Keratinocyte (primary cell): ENCODE measurements at regions not wholly inside any gene's neighbourhood (a gene's known extent, or its start where the extent isn't known, plus 50 kb on each side); places are given as distances from the start of the nearest gene placed in this dataset.

Experiments used
- DNase-seq: peaks from one replicate; pipeline ENCODE4 v3.0.0-alpha.2; 2011; ENCODE audit warnings: low read depth, missing footprints, low spot score
- FAIRE-seq: peaks from 2 replicates; lab custom pipeline; 2011; peaks lifted over from hg19 to GRCh38; lab: Jason Lieb, UNC
- H2AFZ ChIP-seq: 2 replicates; pipeline ENCODE4 v1.6.0; 2012; ENCODE audit warnings: low read length, control low read depth, inconsistent platforms; ENCODE audit not compliant: control insufficient read depth
- H3K27ac ChIP-seq: 2 replicates; pipeline ENCODE4 v1.5.1; 2011; ENCODE audit warnings: low read length; ENCODE audit not compliant: control insufficient read depth, insufficient read depth
- H3K27me3 ChIP-seq: 3 replicates; pipeline ENCODE4 v1.6.0; 2011; ENCODE audit warnings: low read length; ENCODE audit not compliant: control insufficient read depth, insufficient read depth; ENCODE audit errors: extremely low read depth
- H3K36me3 ChIP-seq, 2 experiments: 2 replicates in 1 of 2; 3 replicates in 1 of 2; pipeline ENCODE4 v1.5.1; 2011; ENCODE audit warnings: low read length in 2 of 2, mild to moderate bottlenecking in 1 of 2; ENCODE audit not compliant: control insufficient read depth in 2 of 2, insufficient read depth in 2 of 2; ENCODE audit errors: extremely low read depth in 1 of 2
- H3K4me1 ChIP-seq: 3 replicates; pipeline ENCODE4 v1.5.1; 2011; ENCODE audit warnings: low read length; ENCODE audit not compliant: control insufficient read depth, insufficient read depth; ENCODE audit errors: extremely low read depth
- H3K4me2 ChIP-seq: 3 replicates; pipeline ENCODE4 v1.6.0; 2011; ENCODE audit warnings: low read depth, low read length; ENCODE audit not compliant: control insufficient read depth, insufficient read depth; ENCODE audit errors: extremely low read depth
- H3K4me3 ChIP-seq, 3 experiments: fragments of 200-600 bp in 1 of 3; sonication (generic) in 1 of 3; 2 replicates in 2 of 3; 3 replicates in 1 of 3; pipeline ENCODE4 v1.5.1; 2011 to 2016; ENCODE audit warnings: low read length in 3 of 3, mild to moderate bottlenecking in 3 of 3, control low read depth in 2 of 3, inconsistent platforms in 1 of 3, low read depth in 1 of 3, mixed read lengths in 1 of 3, mixed run types in 1 of 3, moderate library complexity in 1 of 3; ENCODE audit not compliant: control insufficient read depth in 2 of 3, insufficient read depth in 2 of 3; ENCODE audit errors: extremely low read depth in 1 of 3
- H3K79me2 ChIP-seq: 2 replicates; pipeline ENCODE4 v1.6.0; 2012; ENCODE audit warnings: low read length; ENCODE audit not compliant: control insufficient read depth, insufficient read depth
- H3K9ac ChIP-seq: 3 replicates; pipeline ENCODE4 v1.6.0; 2011; ENCODE audit warnings: low read length; ENCODE audit not compliant: control insufficient read depth, insufficient read depth; ENCODE audit errors: extremely low read depth
- H3K9me1 ChIP-seq: 3 replicates; pipeline ENCODE4 v1.6.0; 2011; ENCODE audit warnings: low read length; ENCODE audit not compliant: control insufficient read depth, insufficient read depth; ENCODE audit errors: extremely low read depth
- H3K9me3 ChIP-seq: 2 replicates; pipeline ENCODE4 v1.5.1; 2012; ENCODE audit warnings: low read depth, low read length; ENCODE audit not compliant: control insufficient read depth
- H4K20me1 ChIP-seq: 3 replicates; pipeline ENCODE4 v1.6.0; 2011; ENCODE audit warnings: low read length; ENCODE audit not compliant: control insufficient read depth, insufficient read depth; ENCODE audit errors: extremely low read depth
- EZH2 ChIP-seq: IDR thresholded peaks from one replicate; pipeline ENCODE4 v1.6.1; 2012; ENCODE audit warnings: inconsistent platforms, mild to moderate bottlenecking, low read length, moderate library complexity
- dilution Hi-C: fragments of 300-500 bp; cut with MboI; formaldehyde crosslinking; loops from one replicate; pipeline ENCODE4 v1.7.0; 2020; ENCODE audit warnings: low sequenced_read_pairs; ENCODE audit not compliant: extremely low pct_ligation_motif_present
- TF ChIP-seq, protein P1 (sequence below), 3 experiments: IDR thresholded peaks in 1 of 3; conservative IDR thresholded peaks in 1 of 3; optimal IDR thresholded peaks in 1 of 3; 2 replicates in 2 of 3; 3 replicates in 1 of 3; pipeline versions ENCODE3 to v1.5.1; 2011; ENCODE audit warnings: low read length in 3 of 3, mild to moderate bottlenecking in 3 of 3, moderate library complexity in 2 of 3, control low read depth in 1 of 3, inconsistent platforms in 1 of 3; ENCODE audit not compliant: insufficient read depth in 2 of 3; ENCODE audit errors: extremely low read depth in 1 of 3

DNA sequence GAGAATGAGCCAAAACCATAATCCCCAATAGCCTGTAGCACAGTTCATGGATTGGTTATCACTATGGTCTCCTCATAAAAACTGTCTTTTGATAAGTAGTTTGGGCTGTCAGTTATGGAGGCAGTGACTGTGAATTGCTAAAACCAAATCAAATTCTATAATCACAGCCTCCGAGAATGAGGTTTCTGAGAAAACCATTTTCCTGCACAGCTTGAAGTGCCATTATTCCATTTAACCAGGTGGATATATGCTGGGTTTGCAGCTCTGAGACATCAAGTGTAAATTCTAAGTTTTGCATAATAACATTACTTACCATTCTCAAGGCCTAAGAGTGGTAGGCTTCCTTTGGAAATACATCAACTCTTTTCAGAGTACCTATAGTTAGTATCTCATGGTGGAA lies 485.4 kb downstream of the FRK start:
- Histone ChIP-seq H3K9ac (no peak overlapping the region), H3K4me3 (no peak overlapping the region), H3K9me3 (no peaks in the 10 kb centered on the region), H3K27ac (no peak overlapping the region), H3K9me1 (no peaks in the 10 kb centered on the region), H2AFZ (no peak overlapping the region), H3K27me3 (no peaks in the 10 kb centered on the region), H4K20me1 (no peaks in the 10 kb centered on the region), H3K36me3 (no peaks in the 10 kb centered on the region), H3K4me1 (no peaks in the 10 kb centered on the region), H3K79me2 (no peaks in the 10 kb centered on the region), H3K4me2 (no peak overlapping the region)
- dilution Hi-C loops: no loop called here
- no peak for TF ChIP-seq EZH2
- TF ChIP-seq, protein P1, sequence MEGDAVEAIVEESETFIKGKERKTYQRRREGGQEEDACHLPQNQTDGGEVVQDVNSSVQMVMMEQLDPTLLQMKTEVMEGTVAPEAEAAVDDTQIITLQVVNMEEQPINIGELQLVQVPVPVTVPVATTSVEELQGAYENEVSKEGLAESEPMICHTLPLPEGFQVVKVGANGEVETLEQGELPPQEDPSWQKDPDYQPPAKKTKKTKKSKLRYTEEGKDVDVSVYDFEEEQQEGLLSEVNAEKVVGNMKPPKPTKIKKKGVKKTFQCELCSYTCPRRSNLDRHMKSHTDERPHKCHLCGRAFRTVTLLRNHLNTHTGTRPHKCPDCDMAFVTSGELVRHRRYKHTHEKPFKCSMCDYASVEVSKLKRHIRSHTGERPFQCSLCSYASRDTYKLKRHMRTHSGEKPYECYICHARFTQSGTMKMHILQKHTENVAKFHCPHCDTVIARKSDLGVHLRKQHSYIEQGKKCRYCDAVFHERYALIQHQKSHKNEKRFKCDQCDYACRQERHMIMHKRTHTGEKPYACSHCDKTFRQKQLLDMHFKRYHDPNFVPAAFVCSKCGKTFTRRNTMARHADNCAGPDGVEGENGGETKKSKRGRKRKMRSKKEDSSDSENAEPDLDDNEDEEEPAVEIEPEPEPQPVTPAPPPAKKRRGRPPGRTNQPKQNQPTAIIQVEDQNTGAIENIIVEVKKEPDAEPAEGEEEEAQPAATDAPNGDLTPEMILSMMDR (optimal IDR thresholded peaks at IDR 0.05 in 1 of 3, IDR thresholded peaks at IDR 0.05 in 1 of 3, conservative IDR thresholded peaks at IDR 0.05 in 1 of 3; ENCODE audit: extremely low read depth in 1 of 3, insufficient read depth in 2 of 3, low read length in 3 of 3): no peak
- no peak for DNase-seq
- FAIRE-seq: no peak

DNA sequence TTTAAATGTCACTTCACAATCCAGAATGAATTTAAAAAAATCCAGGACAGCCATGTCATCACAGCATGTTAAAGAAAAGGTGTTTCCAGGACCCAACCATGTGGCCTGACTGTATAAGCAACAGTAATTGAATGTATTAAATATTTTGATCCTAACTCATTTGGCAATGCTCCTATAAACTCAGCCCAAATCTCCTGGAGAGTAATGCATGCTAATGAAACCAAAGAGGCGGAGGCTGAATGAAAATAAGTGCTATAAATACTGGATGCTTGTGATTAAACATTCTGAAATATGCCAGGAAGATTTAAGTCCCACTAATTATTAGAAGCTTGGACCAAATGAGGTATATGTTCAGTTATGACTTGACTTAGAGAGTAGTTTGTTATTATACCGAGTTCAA lies 486.8 kb downstream of the FRK start:
- dilution Hi-C loops: no loop called here
- Histone ChIP-seq H3K4me1 (no peaks in the 10 kb centered on the region), H3K36me3 (no peaks in the 10 kb centered on the region), H3K9ac (no peak overlapping the region), H3K9me1 (no peaks in the 10 kb centered on the region), H3K27ac (no peak overlapping the region), H3K4me3 (no peak overlapping the region), H3K9me3 (no peaks in the 10 kb centered on the region), H2AFZ (no peak overlapping the region), H3K79me2 (no peaks in the 10 kb centered on the region), H3K4me2 (no peak overlapping the region), H3K27me3 (no peaks in the 10 kb centered on the region), H4K20me1 (no peaks in the 10 kb centered on the region)
- TF ChIP-seq, protein P1 (optimal IDR thresholded peaks at IDR 0.05 in 1 of 3, IDR thresholded peaks at IDR 0.05 in 1 of 3, conservative IDR thresholded peaks at IDR 0.05 in 1 of 3; ENCODE audit: extremely low read depth in 1 of 3, insufficient read depth in 2 of 3, low read length in 3 of 3): no peak
- no peak for TF ChIP-seq EZH2
- no peak for DNase-seq
- no peak for FAIRE-seq
